HG03460 (cell line): ENCODE measurements at regions not wholly inside any gene's neighbourhood (a gene's known extent, or its start where the extent isn't known, plus 50 kb on each side); places are given as distances from the start of the nearest gene placed in this dataset.
"Not testable (repeated sequence)": the region's sequence is repeated elsewhere in the genome, so short reads cannot be mapped to it uniquely, and the experiment has no call there.

ENCODE experiments used
- ATAC-seq: cut with Tn5 transposase; IDR thresholded peaks from one replicate; pipeline ENCODE4 v1.9.1; 2021; ENCODE audit not compliant: unreplicated experiment

GRCh38 chr4:137405833-137406232 is 126.5 kb downstream of the PCDH18 start:
- not testable (repeated sequence) for ATAC-seq

GRCh38 chr4:137394018-137394417 is 138.3 kb downstream of the PCDH18 start:
- no peak for ATAC-seq

GRCh38 chr4:137393044-137393443 is 139.2 kb downstream of the PCDH18 start:
- ATAC-seq, result no peak

GRCh38 chr4:137390707-137391106 is 141.6 kb downstream of the PCDH18 start:
- no peak for ATAC-seq

- no peak for ATAC-seq
Measured at GRCh38 chr4:137389911-137390520, 142.3 kb downstream of the PCDH18 start.

- no peak for ATAC-seq
Measured at GRCh38 chr4:137387924-137388323, 144.4 kb downstream of the PCDH18 start.

- ATAC-seq, result no peak
Measured at GRCh38 chr4:137384476-137384875, 147.8 kb downstream of the PCDH18 start.

GRCh38 chr4:137378821-137379220 is 153.5 kb downstream of the PCDH18 start:
- no peak for ATAC-seq

- no peak for ATAC-seq
Measured at GRCh38 chr4:137378393-137378792, 153.9 kb downstream of the PCDH18 start.

- ATAC-seq, result no peak
Measured at GRCh38 chr4:137376312-137376711, 156.0 kb downstream of the PCDH18 start.

- ATAC-seq, result no peak
Measured at GRCh38 chr4:137375111-137375850, 157.0 kb downstream of the PCDH18 start.

GRCh38 chr4:137370679-137371078 is 161.6 kb downstream of the PCDH18 start:
- ATAC-seq, result no peak

- ATAC-seq, result no peak
Measured at GRCh38 chr4:137370206-137370633, 162.1 kb downstream of the PCDH18 start.

- ATAC-seq, result no peak
Measured at GRCh38 chr4:137367620-137368019, 164.7 kb downstream of the PCDH18 start.

- ATAC-seq, result no peak
Measured at GRCh38 chr4:137363496-137363895, 168.8 kb downstream of the PCDH18 start.

- no peak for ATAC-seq
Measured at GRCh38 chr4:137361756-137362470, 170.4 kb downstream of the PCDH18 start.

- no peak for ATAC-seq
Measured at GRCh38 chr4:137360761-137361160, 171.5 kb downstream of the PCDH18 start.

GRCh38 chr4:137359691-137360315 is 172.5 kb downstream of the PCDH18 start:
- ATAC-seq, result no peak

- ATAC-seq, result not testable (repeated sequence)
Measured at GRCh38 chr4:137354562-137354961, 177.7 kb downstream of the PCDH18 start.

- ATAC-seq, result no peak
Measured at GRCh38 chr4:137347371-137347770, 184.9 kb downstream of the PCDH18 start.

- no peak for ATAC-seq
Measured at GRCh38 chr4:137345597-137345996, 186.7 kb downstream of the PCDH18 start.
